AG04449 (cell line): ENCODE measurements at regions not wholly inside any gene's neighbourhood (a gene's known extent, or its start where the extent isn't known, plus 50 kb on each side); places are given as distances from the start of the nearest gene placed in this dataset.

Experiments
- CTCF ChIA-PET: fragments of 350-600 bp; formaldehyde crosslinking; extraction: SDS; loops from one replicate; lab custom pipeline; 2021; ENCODE audit warnings: antibody characterized with exemption; lab: Yijun Ruan, JAX
- POLR2A ChIA-PET: fragments of 400-600, 350-600 bp; formaldehyde crosslinking; extraction: SDS; loops from one replicate; lab custom pipeline; 2020; ENCODE audit warnings: antibody characterized with exemption, inconsistent platforms; lab: Yijun Ruan, JAX
- DNase-seq: peaks from one replicate; pipeline ENCODE4 v3.0.0-alpha.2; 2010; ENCODE audit warnings: low read depth, low spot score
- H3K4me3 ChIP-seq: 2 replicates; pipeline ENCODE4 v1.5.1; 2011; ENCODE audit warnings: low read depth, mild to moderate bottlenecking, control low read depth, low read length
- CTCF ChIP-seq: IDR thresholded peaks from one replicate; pipeline ENCODE4 v1.5.1; 2011; ENCODE audit warnings: mild to moderate bottlenecking, moderate library complexity, low read length, control low read depth, inconsistent platforms; ENCODE audit not compliant: insufficient read depth; ENCODE audit errors: missing control alignments

- TF ChIP-seq CTCF: no peak
- ChIA-PET POLR2A (no interaction called here), CTCF (interaction anchor here (1.2 kb wide), 1 partner anchor 56 kb away, joined by 3 read pairs; no protein-coding TSS in a partner anchor)
- no peak for DNase-seq
- no peak overlapping the region for H3K4me3 ChIP-seq
Observed at GRCh38 chr21:26388731-26389231, 184.3 kb downstream of the CYYR1 start.

DNA sequence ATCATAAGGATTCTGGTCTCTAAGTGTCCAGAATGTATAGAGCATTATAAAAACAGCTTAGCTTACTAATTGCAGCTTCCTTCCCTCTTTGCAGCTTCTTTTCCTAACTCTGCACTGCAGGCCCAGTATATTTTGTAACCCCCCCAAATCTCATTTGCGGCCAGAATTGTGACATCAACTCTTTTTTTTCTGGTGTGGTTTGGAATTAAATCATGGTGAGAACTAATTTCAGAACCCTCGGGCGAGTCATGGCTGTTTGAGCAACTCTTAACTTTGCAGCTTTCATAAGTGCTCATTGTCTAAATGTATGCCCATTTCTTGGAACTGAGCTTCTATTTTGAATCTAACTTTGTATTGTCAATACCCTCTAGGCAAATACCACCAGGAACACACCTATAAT lies 187.4 kb downstream of the CYYR1 start:
- H3K4me3 ChIP-seq: no peak overlapping the region
- no peak for DNase-seq
- POLR2A ChIA-PET: no interaction called here
- CTCF ChIA-PET: interaction anchor here (0.9 to 1.0 kb wide), 2 partner anchors 215 to 328 kb away, joined by 3 read pairs; partner anchors contain the start of gene APP
- no peak for TF ChIP-seq CTCF

- no peak for TF ChIP-seq CTCF
- CTCF ChIA-PET: no interaction called here
- H3K4me3 ChIP-seq: no peak overlapping the region
- no peak for DNase-seq
- POLR2A ChIA-PET: no interaction called here
Observed at GRCh38 chr21:26379561-26379960, 193.5 kb downstream of the CYYR1 start.

DNA sequence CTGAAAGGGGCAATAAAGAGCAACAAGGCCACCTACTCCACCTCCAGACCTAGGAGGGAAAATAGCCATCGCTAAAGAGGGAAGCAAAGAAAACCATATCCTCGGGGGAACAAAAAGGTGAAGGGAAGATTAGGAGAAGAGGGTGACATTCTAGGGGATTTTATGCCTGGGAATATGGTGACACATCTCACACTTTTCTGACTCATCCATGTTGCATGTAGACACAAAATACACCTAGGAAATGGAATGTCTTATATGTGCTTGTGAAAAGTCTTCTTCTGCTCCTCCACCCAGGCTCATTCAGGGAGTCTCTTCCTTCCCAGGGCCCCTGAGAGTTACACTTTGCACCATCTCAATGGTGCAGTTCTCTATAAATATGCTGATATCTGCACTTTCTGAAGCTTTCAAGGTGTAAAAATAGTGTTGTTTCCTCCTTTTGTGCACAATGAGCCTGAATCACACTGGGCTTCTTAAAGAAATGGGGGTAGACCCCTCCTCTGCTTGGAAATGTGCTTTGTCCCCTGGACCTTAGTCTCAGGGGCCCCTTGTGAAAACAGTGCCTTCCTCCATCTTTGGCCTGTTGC lies 195.9 kb downstream of the CYYR1 start:
- ChIA-PET CTCF (no interaction called here), POLR2A (no interaction called here)
- no peak for DNase-seq
- TF ChIP-seq CTCF: no peak
- H3K4me3 ChIP-seq: no peak overlapping the region

DNA sequence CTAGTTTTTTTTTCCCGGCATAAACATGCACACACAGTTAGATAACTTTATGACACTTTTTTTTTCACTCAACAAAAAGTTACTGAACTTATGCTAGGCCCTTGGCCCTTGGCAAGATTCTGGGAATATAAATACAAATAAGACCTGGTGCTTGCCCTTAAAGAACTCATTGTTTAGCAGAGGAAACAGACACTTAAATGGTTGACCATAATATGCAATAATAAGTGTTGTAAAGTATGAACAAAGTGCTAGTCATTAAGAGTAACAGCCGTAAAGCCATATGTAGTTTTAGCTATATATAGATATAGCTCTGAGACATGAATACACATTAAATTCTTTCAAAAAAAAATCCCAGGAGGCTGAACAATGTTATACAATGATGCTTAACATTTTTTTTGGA lies 198.3 kb downstream of the CYYR1 start:
- CTCF ChIA-PET: no interaction called here
- POLR2A ChIA-PET: no interaction called here
- no peak overlapping the region for H3K4me3 ChIP-seq
- no peak for TF ChIP-seq CTCF
- no peak for DNase-seq

- ChIA-PET POLR2A (no interaction called here), CTCF (interaction anchor here (0.7 kb wide), 1 partner anchor 18 kb away, joined by 3 read pairs; no protein-coding TSS in a partner anchor)
- DNase-seq: no peak
- TF ChIP-seq CTCF: no peak
- no peak overlapping the region for H3K4me3 ChIP-seq
Observed at GRCh38 chr21:26368591-26369320, 198.2 kb upstream of the APP start.
